ENCODE measurements at regions not wholly inside any gene's neighbourhood (a gene's known extent, or its start where the extent isn't known, plus 50 kb on each side); places are given as distances from the start of the nearest gene placed in this dataset.
A peak's percentile ranks its signal among the peaks of the same experiment; 100 is the strongest.
"Not testable (repeated sequence)": the region's sequence is repeated elsewhere in the genome, so short reads cannot be mapped to it uniquely, and the experiment has no call there.

DNA sequence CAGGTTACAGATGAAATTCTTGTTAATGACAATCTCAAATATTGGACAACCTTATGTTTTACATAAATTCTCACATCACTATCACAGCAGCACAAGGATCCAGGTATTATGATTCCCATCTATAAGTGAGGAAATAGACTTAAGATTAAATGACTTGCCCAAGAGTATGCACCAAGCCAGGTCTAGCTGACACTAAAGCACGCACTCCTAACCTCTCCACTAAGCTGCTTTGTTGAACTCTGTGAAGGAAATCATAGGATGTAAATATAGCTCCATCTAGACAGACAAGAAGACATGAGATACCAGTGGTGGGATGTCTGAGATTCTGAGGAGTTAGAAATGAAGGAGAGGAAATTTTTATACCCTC lies 87.9 kb downstream of the PHLDA1 start:
- Histone ChIP-seq H3K27ac (peak overlapping the region; percentile 53), H3K36me3 (no peaks in the 10 kb centered on the region), H3K4me1 (peaks cover 13% of the 10 kb centered on the region), H3K4me3 (no peak overlapping the region), H3K9me3 (no peaks in the 10 kb centered on the region), H3K27me3 (no peaks in the 10 kb centered on the region)
- no peak for DNase-seq (ENCODE audit: extremely low spot score in 2 of 2)
- intact Hi-C loops (cut with DNase I), result no loop called here
- no peak for TF ChIP-seq POLR2A (IDR thresholded peaks at IDR 0.05)
- TF ChIP-seq POLR2AphosphoS5 (IDR thresholded peaks at IDR 0.05; ENCODE audit: insufficient read depth in 1 of 2, low read depth in 1 of 2), result no peak
- TF ChIP-seq, protein P1, sequence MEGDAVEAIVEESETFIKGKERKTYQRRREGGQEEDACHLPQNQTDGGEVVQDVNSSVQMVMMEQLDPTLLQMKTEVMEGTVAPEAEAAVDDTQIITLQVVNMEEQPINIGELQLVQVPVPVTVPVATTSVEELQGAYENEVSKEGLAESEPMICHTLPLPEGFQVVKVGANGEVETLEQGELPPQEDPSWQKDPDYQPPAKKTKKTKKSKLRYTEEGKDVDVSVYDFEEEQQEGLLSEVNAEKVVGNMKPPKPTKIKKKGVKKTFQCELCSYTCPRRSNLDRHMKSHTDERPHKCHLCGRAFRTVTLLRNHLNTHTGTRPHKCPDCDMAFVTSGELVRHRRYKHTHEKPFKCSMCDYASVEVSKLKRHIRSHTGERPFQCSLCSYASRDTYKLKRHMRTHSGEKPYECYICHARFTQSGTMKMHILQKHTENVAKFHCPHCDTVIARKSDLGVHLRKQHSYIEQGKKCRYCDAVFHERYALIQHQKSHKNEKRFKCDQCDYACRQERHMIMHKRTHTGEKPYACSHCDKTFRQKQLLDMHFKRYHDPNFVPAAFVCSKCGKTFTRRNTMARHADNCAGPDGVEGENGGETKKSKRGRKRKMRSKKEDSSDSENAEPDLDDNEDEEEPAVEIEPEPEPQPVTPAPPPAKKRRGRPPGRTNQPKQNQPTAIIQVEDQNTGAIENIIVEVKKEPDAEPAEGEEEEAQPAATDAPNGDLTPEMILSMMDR (IDR thresholded peaks at IDR 0.05), result no peak

DNA sequence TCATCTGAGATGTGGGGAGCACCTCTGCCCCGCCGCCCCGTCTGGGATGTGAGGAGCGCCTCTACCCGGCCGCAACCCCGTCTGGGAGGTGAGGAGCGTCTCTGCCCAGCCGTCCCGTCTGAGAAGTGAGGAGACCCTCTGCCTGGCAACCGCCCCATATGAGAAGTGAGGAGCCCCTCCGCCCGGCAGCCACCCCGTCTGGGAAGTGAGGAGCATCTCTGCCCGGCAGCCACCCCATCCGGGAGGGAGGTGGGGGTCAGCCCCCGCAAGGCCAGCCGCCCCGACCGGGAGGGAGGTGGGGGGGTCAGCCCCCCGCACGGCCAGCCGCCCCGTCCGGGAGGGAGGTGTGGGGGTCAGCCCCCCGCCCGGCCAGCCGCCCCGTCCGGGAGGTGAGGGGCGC lies 89.9 kb downstream of the PHLDA1 start:
- H3K9me3 ChIP-seq; H3K36me3 ChIP-seq; H3K27ac ChIP-seq; intact Hi-C loops (cut with DNase I); H3K4me3 ChIP-seq; H3K27me3 ChIP-seq; DNase-seq (ENCODE audit: extremely low spot score in 2 of 2): not testable (repeated sequence)
- H3K4me1 ChIP-seq, result peaks cover 13% of the 10 kb centered on the region

DNA sequence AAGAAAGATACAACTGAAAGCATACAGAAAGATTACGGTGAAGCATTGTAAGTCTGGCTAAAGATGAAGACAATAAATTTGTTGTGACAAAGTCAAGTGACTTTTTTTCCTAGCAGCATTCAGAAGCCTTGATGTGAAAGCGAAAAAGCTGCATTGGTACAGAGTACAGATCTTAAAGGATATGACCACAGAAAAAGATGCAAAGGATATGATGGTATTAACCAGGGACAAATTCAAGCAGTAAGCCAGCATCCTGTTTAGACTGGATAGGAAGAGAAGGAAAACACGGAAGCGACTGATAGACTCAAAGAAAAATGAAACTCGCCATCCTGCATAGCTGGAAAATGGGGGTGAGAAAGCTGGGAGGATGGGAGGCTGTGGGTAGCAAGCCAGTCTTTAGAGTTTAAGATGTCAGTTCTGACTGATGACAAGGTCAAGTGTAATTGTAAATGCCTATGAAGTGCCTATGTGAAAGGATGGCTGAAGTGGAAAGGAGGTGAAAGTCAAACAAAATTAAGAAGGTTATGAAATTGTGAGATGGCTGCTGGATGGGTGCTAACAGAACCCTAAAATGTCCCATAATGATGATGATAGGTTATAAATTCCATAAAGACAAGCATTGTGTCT lies 92.4 kb downstream of the PHLDA1 start:
- H3K27me3 ChIP-seq, result no peaks in the 10 kb centered on the region
- no peak overlapping the region for H3K4me3 ChIP-seq
- no peaks in the 10 kb centered on the region for H3K36me3 ChIP-seq
- intact Hi-C loops (cut with DNase I), result no loop called here
- TF ChIP-seq POLR2AphosphoS5 (IDR thresholded peaks at IDR 0.05; ENCODE audit: insufficient read depth in 1 of 2, low read depth in 1 of 2) (no peak), POLR2A (IDR thresholded peaks at IDR 0.05) (no peak)
- TF ChIP-seq, protein P1 (IDR thresholded peaks at IDR 0.05), result no peak
- H3K9me3 ChIP-seq, result no peaks in the 10 kb centered on the region
- peaks cover 5% of the 10 kb centered on the region for H3K4me1 ChIP-seq
- H3K27ac ChIP-seq, result no peak overlapping the region
- no peak for DNase-seq (ENCODE audit: extremely low spot score in 2 of 2)

DNA sequence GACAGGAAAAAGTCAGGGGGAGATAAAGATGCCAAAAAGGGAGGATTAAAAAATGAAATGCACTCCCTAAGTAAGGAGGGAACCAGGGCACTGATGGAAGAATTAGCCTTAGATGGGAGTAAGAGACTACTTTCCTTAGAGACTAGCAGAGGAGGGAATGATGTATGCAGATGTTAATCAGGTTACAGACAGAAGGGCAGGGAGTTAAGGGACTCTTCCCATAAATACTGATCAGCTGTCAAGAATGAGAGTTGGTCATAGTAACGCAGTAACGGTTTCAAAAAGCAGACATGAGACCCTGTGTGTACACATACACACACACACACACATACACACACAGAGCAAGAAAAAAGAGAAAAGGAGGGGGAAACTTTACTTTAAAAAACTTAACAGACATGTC lies 93.4 kb downstream of the PHLDA1 start:
- Histone ChIP-seq H3K27ac (no peak overlapping the region), H3K27me3 (no peaks in the 10 kb centered on the region), H3K9me3 (no peaks in the 10 kb centered on the region), H3K4me3 (no peak overlapping the region), H3K36me3 (no peaks in the 10 kb centered on the region), H3K4me1 (peaks cover 1% of the 10 kb centered on the region)
- DNase-seq (ENCODE audit: extremely low spot score in 2 of 2), result no peak
- no peak for TF ChIP-seq POLR2A (IDR thresholded peaks at IDR 0.05)
- TF ChIP-seq POLR2AphosphoS5 (IDR thresholded peaks at IDR 0.05; ENCODE audit: insufficient read depth in 1 of 2, low read depth in 1 of 2), result no peak
- TF ChIP-seq, protein P1 (IDR thresholded peaks at IDR 0.05), result no peak
- intact Hi-C loops (cut with DNase I), result no loop called here

DNA sequence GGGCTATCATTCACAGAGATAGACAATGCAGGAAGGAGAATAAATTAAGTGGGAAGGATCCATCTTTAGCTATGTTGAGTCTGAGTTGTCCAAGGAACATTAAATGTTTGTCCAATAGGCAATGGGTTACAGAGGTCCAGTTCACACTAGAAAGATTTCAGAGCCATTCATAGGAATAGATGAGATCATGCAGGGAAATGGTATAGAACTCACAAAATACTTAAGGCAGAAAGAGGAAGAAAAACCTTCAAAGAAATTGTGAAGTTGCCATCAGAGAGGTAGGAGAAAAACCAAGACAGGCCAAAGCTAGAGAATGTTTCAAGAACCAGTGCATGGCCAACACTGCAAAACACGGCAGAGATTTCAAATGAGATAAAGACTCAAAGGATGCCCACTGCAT lies 94.1 kb downstream of the PHLDA1 start:
- H3K4me1 ChIP-seq, result peaks cover 4% of the 10 kb centered on the region
- intact Hi-C loops (cut with DNase I), result no loop called here
- no peak for DNase-seq (ENCODE audit: extremely low spot score in 2 of 2)
- TF ChIP-seq, protein P1 (IDR thresholded peaks at IDR 0.05), result no peak
- TF ChIP-seq POLR2A (IDR thresholded peaks at IDR 0.05) (no peak), POLR2AphosphoS5 (IDR thresholded peaks at IDR 0.05; ENCODE audit: insufficient read depth in 1 of 2, low read depth in 1 of 2) (no peak)
- no peaks in the 10 kb centered on the region for H3K36me3 ChIP-seq
- no peak overlapping the region for H3K27ac ChIP-seq
- H3K27me3 ChIP-seq, result no peaks in the 10 kb centered on the region
- H3K9me3 ChIP-seq, result no peaks in the 10 kb centered on the region
- H3K4me3 ChIP-seq, result no peak overlapping the region

All from vagina (tissue), 2 donors.